ENCODE measurements at regions not wholly inside any gene's neighbourhood (a gene's known extent, or its start where the extent isn't known, plus 50 kb on each side); places are given as distances from the start of the nearest gene placed in this dataset.

GRCh38 chr6:10033223-10033829 is 381.5 kb downstream of the TFAP2A start:
- no peak for DNase-seq (ENCODE audit: low spot score)

- DNase-seq (ENCODE audit: low spot score) = no peak
Measured at GRCh38 chr6:10031617-10032016, 383.3 kb downstream of the TFAP2A start.

GRCh38 chr6:10030942-10031537 is 383.8 kb downstream of the TFAP2A start:
- no peak for DNase-seq (ENCODE audit: low spot score)

- no peak for DNase-seq (ENCODE audit: low spot score)
Measured at GRCh38 chr6:10028222-10028621, 386.7 kb downstream of the TFAP2A start.

GRCh38 chr6:10019851-10020250 is 395.0 kb downstream of the TFAP2A start:
- DNase-seq (ENCODE audit: low spot score) = no peak

- DNase-seq (ENCODE audit: low spot score) = no peak
Measured at GRCh38 chr6:10014557-10014956, 400.3 kb downstream of the TFAP2A start.

GRCh38 chr6:10000551-10000950 is 414.3 kb downstream of the TFAP2A start:
- no peak for DNase-seq (ENCODE audit: low spot score)

- no peak for DNase-seq (ENCODE audit: low spot score)
Measured at GRCh38 chr6:9999796-10000195, 415.1 kb downstream of the TFAP2A start.

- no peak for DNase-seq (ENCODE audit: low spot score)
Measured at GRCh38 chr6:9986273-9986672, 428.6 kb downstream of the TFAP2A start.

- DNase-seq (ENCODE audit: low spot score) = no peak
Measured at GRCh38 chr6:9985481-9985880, 429.4 kb downstream of the TFAP2A start.

- DNase-seq (ENCODE audit: low spot score) = no peak
Measured at GRCh38 chr6:9984607-9985006, 430.3 kb downstream of the TFAP2A start.

GRCh38 chr6:9983168-9983567 is 431.7 kb downstream of the TFAP2A start:
- DNase-seq (ENCODE audit: low spot score) = no peak

GRCh38 chr6:9982215-9982614 is 432.7 kb downstream of the TFAP2A start:
- no peak for DNase-seq (ENCODE audit: low spot score)

- DNase-seq (ENCODE audit: low spot score) = no peak
Measured at GRCh38 chr6:9979996-9980395, 434.9 kb downstream of the TFAP2A start.

- no peak for DNase-seq (ENCODE audit: low spot score)
Measured at GRCh38 chr6:9978480-9978879, 436.4 kb downstream of the TFAP2A start.

GRCh38 chr6:9977411-9977810 is 437.5 kb downstream of the TFAP2A start:
- no peak for DNase-seq (ENCODE audit: low spot score)

GRCh38 chr6:9961646-9962045 is 453.2 kb downstream of the TFAP2A start:
- DNase-seq (ENCODE audit: low spot score) = no peak

- no peak for DNase-seq (ENCODE audit: low spot score)
Measured at GRCh38 chr6:9957215-9957759, 457.6 kb downstream of the TFAP2A start.

- DNase-seq (ENCODE audit: low spot score) = no peak
Measured at GRCh38 chr6:9948678-9949077, 466.2 kb downstream of the TFAP2A start.

- no peak for DNase-seq (ENCODE audit: low spot score)
Measured at GRCh38 chr6:9943986-9944385, 470.9 kb downstream of the TFAP2A start.

GRCh38 chr6:9943026-9943425 is 471.8 kb downstream of the TFAP2A start:
- no peak for DNase-seq (ENCODE audit: low spot score)

- no peak for DNase-seq (ENCODE audit: low spot score)
Measured at GRCh38 chr6:9942131-9942530, 472.7 kb downstream of the TFAP2A start.

GRCh38 chr6:9938801-9939200 is 476.1 kb downstream of the TFAP2A start:
- DNase-seq (ENCODE audit: low spot score) = no peak

All from germinal center (tissue), 1 donor.